GM19468 (cell line): ENCODE measurements at regions not wholly inside any gene's neighbourhood (a gene's known extent, or its start where the extent isn't known, plus 50 kb on each side); places are given as distances from the start of the nearest gene placed in this dataset.
"Not testable (repeated sequence)": the region's sequence is repeated elsewhere in the genome, so short reads cannot be mapped to it uniquely, and the experiment has no call there.

Experiments
- ATAC-seq: cut with Tn5 transposase; IDR thresholded peaks from one replicate; pipeline ENCODE4 v1.9.1; 2021; ENCODE audit warnings: mild to moderate bottlenecking, moderate library complexity, moderate number of reproducible peaks; ENCODE audit not compliant: unreplicated experiment; ENCODE audit errors: extremely low read depth

- ATAC-seq = no peak
Measured at GRCh38 chr6:134593442-134593841, 275.5 kb upstream of the SGK1 start.

- no peak for ATAC-seq
Measured at GRCh38 chr6:134593024-134593423, 275.1 kb upstream of the SGK1 start.

- no peak for ATAC-seq
Measured at GRCh38 chr6:134590449-134590848, 272.5 kb upstream of the SGK1 start.

GRCh38 chr6:134590004-134590403, 272.1 kb upstream of the SGK1 start:
- ATAC-seq = no peak

GRCh38 chr6:134589512-134589911, 271.6 kb upstream of the SGK1 start:
- ATAC-seq = no peak

- ATAC-seq = no peak
Measured at GRCh38 chr6:134588267-134588666, 270.4 kb upstream of the SGK1 start.

GRCh38 chr6:134585517-134585873, 267.6 kb upstream of the SGK1 start:
- no peak for ATAC-seq

GRCh38 chr6:134584847-134585516, 267.1 kb upstream of the SGK1 start:
- no peak for ATAC-seq

GRCh38 chr6:134577998-134578397, 260.1 kb upstream of the SGK1 start:
- ATAC-seq = no peak

- no peak for ATAC-seq
Measured at GRCh38 chr6:134575221-134575620, 257.3 kb upstream of the SGK1 start.

- ATAC-seq = no peak
Measured at GRCh38 chr6:134574491-134574890, 256.6 kb upstream of the SGK1 start.

- ATAC-seq = not testable (repeated sequence)
Measured at GRCh38 chr6:134569996-134570395, 252.1 kb upstream of the SGK1 start.

GRCh38 chr6:134564705-134565104, 246.8 kb upstream of the SGK1 start:
- ATAC-seq = no peak

- no peak for ATAC-seq
Measured at GRCh38 chr6:134560019-134560418, 242.1 kb upstream of the SGK1 start.

GRCh38 chr6:134557509-134557908, 239.6 kb upstream of the SGK1 start:
- ATAC-seq = no peak

- ATAC-seq = no peak
Measured at GRCh38 chr6:134555672-134556071, 237.8 kb upstream of the SGK1 start.

- no peak for ATAC-seq
Measured at GRCh38 chr6:134553936-134554335, 236.0 kb upstream of the SGK1 start.

GRCh38 chr6:134551245-134551960, 233.5 kb upstream of the SGK1 start:
- no peak for ATAC-seq

- ATAC-seq = no peak
Measured at GRCh38 chr6:134550604-134551003, 232.7 kb upstream of the SGK1 start.

GRCh38 chr6:134549854-134550253, 231.9 kb upstream of the SGK1 start:
- no peak for ATAC-seq

GRCh38 chr6:134546962-134547645, 229.2 kb upstream of the SGK1 start:
- no peak for ATAC-seq
